GM12864 (cell line): ENCODE measurements at regions not wholly inside any gene's neighbourhood (a gene's known extent, or its start where the extent isn't known, plus 50 kb on each side); places are given as distances from the start of the nearest gene placed in this dataset.

Experiments used
- DNase-seq: peaks from one replicate; pipeline ENCODE4 v3.0.0-alpha.2; 2011; ENCODE audit warnings: low read depth
- H3K4me3 ChIP-seq: 2 replicates; pipeline ENCODE4 v1.5.1; 2011; ENCODE audit warnings: mild to moderate bottlenecking, low read depth, low read length, control low read depth
- CTCF ChIP-seq: IDR thresholded peaks from 2 replicates; pipeline ENCODE4 v1.5.1; 2011; ENCODE audit warnings: low read depth, mild to moderate bottlenecking, moderate library complexity, low read length, control low read depth, inconsistent platforms; ENCODE audit errors: missing control alignments

- H3K4me3 ChIP-seq, result no peak overlapping the region
- DNase-seq, result no peak
- TF ChIP-seq CTCF, result no peak
Observed at GRCh38 chr21:23507501-23507900, 2099.8 kb downstream of the MRPL39 start.

- no peak for DNase-seq
- no peak overlapping the region for H3K4me3 ChIP-seq
- no peak for TF ChIP-seq CTCF
Observed at GRCh38 chr21:23496729-23497128, 2110.6 kb downstream of the MRPL39 start.

- H3K4me3 ChIP-seq, result no peak overlapping the region
- TF ChIP-seq CTCF, result no peak
- no peak for DNase-seq
Observed at GRCh38 chr21:23488245-23488644, 2119.0 kb downstream of the MRPL39 start.

GRCh38 chr21:23480591-23481270, 2126.6 kb downstream of the MRPL39 start:
- no peak overlapping the region for H3K4me3 ChIP-seq
- DNase-seq, result no peak
- no peak for TF ChIP-seq CTCF

- no peak overlapping the region for H3K4me3 ChIP-seq
- no peak for TF ChIP-seq CTCF
- no peak for DNase-seq
Observed at GRCh38 chr21:23478381-23478780, 2128.9 kb downstream of the MRPL39 start.

- TF ChIP-seq CTCF, result no peak
- DNase-seq, result no peak
Observed at GRCh38 chr21:23475281-23476219, 2131.7 kb downstream of the MRPL39 start.

More at GRCh38 chr21:23475281-23476219, 2131.7 kb downstream of the MRPL39 start:
- no peak overlapping the region for H3K4me3 ChIP-seq
